GM19239 (cell line): ENCODE measurements at regions not wholly inside any gene's neighbourhood (a gene's known extent, or its start where the extent isn't known, plus 50 kb on each side); places are given as distances from the start of the nearest gene placed in this dataset.

Experiments used
- DNase-seq: peaks from one replicate; pipeline ENCODE4 v3.0.0; 2011; ENCODE audit warnings: low spot score; ENCODE audit not compliant: insufficient read length
- FAIRE-seq: peaks from 2 replicates; lab custom pipeline; 2011; peaks lifted over from hg19 to GRCh38; lab: Jason Lieb, UNC

DNA sequence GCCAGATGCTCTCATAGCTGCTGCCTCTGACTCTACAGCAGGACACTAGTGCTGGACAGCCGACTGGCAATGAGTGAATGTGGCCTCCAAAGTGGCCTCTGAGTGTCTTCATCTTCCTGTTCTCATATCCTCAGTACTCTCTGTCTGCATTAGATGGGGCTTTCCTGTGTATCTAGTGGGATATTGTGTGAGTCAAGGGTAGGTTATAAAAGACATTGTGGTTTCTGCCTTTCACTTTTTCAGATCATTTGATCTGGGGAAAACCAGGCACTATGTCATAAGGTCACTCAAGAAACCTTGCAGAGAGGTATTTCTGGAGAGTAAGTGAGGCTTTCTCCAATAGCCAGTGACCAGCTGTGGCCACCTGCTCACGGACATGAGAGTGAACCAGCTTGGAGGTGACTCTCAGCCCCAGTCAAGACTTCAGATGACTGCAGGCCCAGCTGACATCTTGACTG is 333.6 kb upstream of the NCAM1 start:
- FAIRE-seq, result peak; percentile 74
- DNase-seq, result no peak

DNA sequence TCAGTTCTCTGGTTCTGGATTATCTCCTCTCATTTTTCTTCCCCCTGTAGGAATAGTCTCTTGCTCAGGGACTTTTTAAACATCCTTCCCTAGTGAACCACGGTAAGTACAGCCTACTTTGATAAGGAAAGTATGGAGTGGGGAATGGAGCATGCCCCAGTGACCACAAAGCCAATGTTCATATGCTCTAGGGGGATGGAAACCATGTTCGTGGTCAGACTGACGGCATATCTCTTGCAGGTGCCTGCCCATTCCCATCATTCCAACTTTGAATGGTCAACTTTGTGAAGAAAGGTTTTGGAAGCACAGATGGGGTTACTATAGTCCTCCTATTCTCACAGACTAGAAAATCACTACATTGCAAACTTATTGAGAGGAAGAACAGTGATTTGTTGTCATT is 332.5 kb upstream of the NCAM1 start:
- DNase-seq (no peak), FAIRE-seq (no peak)

DNA sequence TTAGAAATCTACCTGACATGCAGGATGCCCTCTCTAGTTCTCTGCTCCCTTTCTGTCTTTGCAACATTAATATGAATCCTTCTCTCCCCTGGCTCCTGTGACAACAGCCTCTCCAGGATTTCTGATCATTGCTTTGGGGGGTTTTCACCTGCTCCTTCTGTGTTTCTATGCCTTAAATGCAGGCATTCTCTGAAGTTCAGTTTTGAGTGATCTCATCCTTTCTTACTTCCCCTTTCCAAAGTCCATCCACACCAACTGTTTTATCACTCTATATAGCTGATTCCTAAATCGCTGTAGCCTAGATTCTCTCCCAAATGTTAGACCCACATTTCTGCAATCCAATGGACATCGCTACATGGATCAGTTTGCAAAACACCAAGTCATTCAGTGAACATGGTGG is 330.7 kb upstream of the NCAM1 start:
- FAIRE-seq, result no peak
- no peak for DNase-seq

DNA sequence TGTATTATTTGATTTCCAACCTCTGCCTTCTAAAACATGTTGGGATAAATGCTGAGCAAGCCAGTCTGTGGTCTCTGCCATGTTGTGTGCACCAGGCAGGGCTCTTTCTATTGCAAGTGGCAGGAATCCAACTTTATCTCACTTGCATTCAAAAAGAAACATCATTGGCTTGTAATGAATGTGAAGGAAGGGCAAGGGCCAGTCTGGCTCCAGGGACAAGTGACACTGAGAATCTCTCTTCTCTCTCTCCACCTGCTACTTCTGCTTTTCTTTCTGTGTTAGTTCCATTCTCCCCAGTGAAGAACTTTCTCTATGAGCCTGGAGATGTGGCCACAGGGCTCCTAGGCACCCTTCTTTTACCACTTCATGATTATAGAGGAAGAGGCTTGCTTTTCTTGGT is 329.9 kb upstream of the NCAM1 start:
- FAIRE-seq (no peak), DNase-seq (no peak)

DNA sequence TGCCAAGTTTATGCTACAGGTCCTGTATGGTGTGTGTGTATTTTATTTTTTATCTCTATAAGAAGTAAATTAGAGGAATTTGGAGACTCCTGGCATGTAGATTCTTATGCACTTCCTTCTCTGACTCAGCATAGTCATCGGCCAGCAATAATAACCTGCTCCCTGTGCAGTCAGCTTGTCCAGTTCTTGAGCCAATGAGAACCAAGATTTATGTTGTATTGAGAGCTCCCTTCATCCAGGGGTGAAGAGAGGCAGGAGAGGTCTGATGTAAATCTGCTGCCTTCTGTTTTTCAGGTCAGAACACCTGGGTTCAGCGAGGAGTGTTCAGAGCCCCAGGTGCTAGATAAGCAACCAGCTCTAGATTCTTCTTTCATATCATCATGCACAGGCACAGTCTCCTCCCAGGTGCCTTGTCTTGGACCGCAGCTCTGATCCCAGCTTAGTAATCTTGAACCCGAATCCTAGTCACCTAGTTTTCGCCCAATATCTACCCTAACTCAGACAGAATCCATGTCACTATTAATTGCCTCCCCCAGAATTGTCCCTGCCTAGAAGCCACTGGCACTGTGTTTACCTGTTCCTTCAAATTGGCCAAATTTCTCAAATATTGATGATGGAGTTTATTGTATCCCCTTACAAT is 328.2 kb upstream of the NCAM1 start:
- DNase-seq (no peak), FAIRE-seq (no peak)

DNA sequence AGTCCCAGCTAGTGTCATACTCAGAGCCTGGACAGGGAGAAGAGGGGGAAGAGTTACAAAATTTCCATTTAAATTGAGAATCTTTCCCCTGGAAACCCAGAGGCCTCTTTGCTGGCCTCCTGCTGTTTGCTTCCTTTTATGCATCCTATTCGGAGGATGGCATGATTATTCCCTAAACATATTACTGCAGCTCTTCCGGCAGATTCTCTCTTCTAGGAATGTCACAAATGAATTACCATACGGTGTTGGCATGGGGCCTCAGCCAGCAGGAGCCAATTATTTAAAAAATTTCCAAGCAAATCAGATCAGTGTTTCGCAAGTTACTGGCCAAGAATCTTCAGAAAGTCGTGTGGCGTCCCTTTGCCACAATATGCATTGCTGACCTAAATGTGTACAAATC is 326.7 kb upstream of the NCAM1 start:
- no peak for DNase-seq
- no peak for FAIRE-seq

DNA sequence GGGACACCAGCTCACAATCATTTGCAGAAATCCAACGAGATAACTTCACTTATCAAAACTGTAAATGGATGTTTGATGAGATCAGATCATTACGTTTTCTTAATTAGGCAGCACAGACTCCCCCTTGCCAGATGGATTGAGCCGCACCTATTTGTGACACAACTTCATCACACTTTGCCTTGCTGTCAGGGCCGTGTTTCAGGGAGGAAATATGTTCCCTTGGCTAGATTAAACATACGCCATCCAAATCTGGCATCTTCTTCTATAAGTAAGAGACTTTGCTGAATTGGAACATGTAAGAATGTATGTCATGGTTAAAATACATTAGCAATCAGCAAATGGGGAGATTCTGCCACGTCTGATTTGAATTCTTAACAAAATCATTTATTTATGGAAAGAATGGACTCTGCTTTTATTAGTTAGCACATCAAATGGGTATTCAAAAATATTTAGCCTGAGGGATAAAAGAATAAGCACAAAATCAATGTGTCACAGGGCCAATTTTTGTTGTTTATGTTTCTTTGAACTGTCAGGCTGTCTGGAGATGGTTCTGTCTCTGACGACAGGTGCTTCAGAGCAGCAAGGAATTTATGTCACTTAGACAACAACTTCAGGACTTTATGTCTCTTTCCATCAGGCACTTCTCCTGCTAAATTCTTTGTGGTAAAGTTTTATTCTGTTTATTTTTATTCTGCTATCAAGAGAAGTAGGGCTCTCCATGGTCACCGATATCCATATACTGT is 326.1 kb upstream of the NCAM1 start:
- FAIRE-seq, result no peak
- no peak for DNase-seq

DNA sequence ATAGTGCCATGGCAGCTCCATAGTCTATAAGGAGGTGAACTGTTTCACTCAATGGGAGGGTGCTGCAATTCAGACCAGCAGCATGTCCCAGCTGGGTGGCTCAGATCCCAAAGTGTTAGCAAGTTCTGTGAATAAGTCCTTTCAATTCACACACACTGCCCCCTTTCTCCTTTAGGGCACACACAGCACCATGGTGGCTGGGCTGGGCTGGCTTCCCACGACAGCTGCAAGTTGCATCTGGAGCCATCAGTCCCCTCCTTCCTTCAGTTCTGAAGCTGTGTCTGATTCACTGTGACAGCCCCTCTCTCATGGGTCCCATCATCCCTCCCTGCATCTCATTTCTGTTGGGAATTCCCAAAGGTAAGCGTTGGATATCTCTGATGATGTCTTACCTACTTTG is 324.1 kb upstream of the NCAM1 start:
- DNase-seq, result no peak
- FAIRE-seq, result no peak

DNA sequence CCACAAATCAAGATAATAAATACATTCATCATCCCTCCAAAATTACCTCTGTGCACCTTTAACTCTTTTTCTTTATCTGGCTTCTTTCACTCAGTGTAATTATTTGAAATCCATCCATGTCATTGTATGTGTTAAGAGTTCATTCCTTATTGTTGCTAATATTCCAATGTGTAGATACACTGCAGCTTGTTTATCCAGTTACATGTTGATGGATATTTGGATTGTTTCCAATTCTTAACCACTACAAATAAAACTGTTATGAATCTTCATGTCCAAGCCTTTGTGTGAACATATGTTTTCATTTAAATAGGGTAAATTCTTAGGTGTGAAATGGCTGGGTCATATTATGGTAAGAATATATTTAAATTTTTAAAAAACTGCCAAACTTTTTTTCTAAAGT is 323.3 kb upstream of the NCAM1 start:
- DNase-seq (no peak), FAIRE-seq (no peak)

DNA sequence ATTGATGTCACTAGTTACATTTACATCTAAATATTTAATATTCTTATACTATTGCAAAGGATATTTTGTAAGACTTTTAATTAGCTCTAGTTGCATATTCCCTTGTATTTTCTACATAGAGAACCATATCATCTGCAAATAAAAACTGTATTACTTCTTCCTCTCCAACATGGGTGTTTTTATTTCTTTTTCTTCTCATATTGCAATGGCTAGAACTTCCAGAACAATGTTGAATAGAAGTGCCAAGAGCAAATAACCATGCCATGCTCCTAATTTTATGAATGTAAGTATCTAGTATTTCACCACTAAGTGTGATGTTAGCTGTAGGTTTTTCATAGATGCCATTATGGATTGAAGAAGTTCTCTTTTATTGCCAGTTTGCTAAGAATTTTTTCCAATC is 321.8 kb upstream of the NCAM1 start:
- FAIRE-seq, result no peak
- no peak for DNase-seq

DNA sequence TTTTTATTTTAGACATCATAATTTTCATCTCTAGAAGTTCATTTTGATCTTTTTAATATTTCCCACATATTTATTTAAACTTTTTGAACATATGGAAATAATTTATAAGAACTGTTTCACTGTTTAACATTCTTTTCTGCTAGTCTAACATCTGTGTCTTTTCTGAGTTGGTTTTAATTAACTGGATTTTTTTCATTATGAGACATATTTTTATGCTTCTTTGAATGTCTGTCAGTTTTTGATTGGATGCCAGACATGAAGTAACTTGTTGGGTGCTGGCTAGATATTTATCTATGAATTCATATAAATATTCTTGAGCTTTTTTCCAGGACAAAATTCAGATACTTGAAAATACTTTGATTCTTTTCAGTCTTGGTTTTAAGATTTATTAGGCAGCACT is 317.8 kb upstream of the NCAM1 start:
- FAIRE-seq (no peak), DNase-seq (no peak)

DNA sequence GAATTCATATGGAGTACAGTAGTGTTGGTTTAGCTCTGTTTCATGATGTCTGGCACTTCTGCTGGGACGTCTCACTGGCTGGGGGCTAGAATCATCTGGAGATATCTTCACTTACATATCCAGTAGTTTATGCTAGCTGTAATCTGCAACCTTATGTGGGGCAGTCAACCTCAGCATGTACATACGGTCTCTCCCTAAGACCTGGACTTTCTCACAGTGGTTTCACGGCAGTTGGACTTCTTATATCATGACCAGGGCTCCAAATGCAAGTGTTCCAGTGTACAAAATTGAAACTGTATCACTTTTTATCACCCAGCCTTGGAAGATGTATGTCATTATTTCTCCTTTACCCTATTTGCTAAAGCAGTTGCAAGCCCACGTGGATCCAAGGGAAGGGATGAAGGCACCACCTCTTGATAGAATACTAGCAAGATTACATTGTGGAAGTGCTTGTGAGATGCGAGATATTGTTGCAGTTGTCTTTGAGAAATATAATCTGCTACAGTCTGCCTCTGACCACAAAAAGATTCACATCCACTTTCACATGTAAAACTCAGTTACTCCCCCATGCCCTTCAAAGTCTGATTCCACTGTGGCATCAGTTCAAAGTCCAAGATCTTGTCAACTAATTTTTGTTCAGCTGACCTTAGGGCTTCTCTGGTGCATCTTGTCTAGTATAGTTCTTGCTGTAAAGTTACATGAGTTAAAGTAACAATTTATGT is 316.6 kb upstream of the NCAM1 start:
- FAIRE-seq, result peak; percentile 56
- DNase-seq, result peak; percentile 14

DNA sequence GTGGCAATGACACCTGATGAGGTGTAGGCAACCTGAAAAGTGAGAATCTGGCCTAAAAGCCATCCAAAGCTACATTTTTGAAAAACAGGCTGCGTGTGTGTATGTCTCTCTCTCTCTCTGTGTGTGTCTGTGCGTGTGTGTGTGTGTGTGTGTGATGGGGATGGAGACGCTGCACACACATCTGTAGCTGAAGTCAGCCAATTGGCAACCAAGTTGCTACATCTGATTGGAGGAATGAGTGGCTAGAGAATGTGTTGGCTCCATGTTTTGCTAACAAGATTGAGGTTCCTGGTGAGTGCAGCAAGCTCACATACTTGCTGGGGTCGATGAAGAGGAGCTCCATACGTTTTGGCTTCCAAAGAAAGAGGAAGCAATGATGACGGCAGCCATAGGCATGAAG is 311.4 kb upstream of the NCAM1 start:
- FAIRE-seq, result no peak

DNA sequence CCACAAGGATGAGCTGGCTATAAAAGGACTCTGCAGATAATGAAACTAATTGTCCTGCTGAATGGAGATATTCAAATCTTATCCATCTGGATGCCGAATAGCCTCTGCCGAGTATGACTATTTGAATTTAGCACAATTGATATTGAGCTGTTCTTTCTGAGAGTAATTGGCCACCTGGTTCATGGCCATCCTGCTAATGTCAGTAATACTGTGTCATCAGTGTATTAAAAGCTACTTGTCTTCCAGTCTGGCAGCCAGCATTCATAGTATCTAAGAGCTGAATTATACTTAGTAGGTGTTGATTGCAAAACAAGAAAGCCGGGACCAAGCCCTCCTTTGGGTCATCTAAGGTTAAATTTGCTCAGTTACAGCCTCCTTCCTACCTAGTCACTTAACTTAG is 310.7 kb upstream of the NCAM1 start:
- DNase-seq, result no peak
- FAIRE-seq, result no peak

More for the DNA sequence above, 311.4 kb upstream of the NCAM1 start:
- DNase-seq, result no peak

DNA sequence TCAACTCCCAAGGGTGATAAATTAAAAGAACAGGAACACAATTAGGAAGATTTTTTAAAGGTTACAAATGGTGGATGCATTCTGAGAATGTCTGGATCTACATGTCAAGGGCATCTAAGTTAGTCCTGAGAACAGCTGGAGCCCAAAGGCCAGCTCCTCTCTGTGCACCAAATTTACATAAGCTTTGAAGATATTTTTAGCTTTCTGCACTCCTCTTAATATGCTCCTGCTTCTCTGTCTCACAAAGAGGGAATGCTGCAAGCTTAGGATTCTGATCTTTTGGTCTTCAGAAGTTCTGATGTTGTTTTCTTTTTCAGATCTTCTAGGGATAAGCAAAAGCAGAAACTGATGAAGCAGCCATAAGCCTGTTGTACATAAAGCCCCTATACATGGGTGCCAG is 309.8 kb upstream of the NCAM1 start:
- FAIRE-seq (no peak), DNase-seq (no peak)

DNA sequence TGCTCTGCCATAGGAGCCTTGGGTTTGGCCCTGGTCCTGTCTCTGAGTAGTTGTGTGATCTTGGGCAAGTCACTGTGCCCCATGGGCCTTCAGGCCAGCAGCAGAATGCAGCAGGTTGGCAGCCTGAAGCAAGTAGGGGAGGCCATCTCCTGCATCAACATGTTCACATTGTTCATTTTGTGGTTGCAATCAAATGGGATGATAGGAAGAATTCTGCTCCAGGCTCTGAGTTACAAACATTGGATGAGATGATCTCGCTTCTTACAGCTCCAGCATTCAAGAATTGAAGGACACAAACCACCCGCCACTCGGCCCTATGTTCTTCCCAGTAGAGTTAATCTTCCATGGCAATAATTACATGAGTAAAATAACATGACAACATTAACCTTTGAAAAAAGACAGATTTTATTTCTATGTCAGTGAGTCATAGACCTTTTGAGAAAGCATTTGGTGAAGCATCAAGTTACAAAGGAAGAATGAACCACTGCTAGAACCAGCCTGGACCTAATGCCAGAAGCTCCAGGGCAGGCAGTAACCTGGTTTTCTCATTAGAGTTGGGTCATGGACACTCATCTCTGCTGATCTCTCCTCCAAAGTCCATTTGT is 308.3 kb upstream of the NCAM1 start:
- DNase-seq, result no peak
- FAIRE-seq, result no peak

DNA sequence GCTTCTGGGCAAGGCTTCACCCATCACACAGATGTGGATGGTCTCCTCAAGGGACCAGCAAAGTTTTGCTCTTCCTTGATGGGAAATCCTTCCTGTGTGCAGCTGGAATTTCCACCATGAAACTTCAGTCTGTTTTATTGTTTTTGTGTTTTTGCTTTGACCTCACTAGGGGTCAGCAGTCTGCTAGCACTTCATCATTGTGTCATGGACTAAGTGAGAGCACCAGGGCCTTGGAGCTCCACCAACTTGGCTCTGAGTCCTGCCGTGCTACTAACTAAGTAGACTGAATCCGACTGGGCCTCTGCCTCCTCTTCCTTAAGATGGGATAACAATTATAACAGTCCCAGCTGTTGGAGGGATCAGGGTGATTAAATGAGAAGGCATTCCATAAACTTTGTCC is 305.8 kb upstream of the NCAM1 start:
- no peak for DNase-seq
- no peak for FAIRE-seq

DNA sequence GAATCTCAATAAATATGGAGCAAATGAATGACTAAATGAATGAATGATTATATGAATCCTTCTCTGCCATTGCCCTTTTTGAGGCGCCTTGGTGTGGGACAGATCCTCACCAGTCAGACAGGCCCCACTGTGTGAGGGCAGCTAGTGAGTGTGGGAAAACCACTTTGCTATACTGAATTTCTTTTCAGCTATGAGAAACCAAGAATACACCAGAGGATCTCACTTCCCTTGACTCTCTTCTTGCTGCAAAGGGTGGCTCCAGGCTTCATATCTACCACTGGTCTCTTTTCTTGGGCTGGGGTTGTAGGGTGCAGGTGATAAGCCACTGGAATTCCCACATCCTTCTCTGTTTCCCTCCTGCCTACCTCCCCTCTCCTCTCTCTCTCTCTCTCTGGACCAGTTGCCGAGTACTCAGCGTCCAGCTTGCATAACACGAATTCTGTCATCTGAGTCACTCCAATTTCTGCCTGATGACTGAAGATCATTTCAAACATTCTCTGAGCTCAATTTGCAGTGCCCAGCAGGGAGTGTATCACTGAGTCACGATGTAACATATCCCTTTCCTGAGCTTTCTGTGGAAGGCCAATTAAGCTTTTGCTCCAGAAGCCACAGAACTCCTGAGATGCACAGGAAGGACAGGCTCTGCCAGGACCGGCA is 304.3 kb upstream of the NCAM1 start:
- no peak for FAIRE-seq
- DNase-seq, result no peak

DNA sequence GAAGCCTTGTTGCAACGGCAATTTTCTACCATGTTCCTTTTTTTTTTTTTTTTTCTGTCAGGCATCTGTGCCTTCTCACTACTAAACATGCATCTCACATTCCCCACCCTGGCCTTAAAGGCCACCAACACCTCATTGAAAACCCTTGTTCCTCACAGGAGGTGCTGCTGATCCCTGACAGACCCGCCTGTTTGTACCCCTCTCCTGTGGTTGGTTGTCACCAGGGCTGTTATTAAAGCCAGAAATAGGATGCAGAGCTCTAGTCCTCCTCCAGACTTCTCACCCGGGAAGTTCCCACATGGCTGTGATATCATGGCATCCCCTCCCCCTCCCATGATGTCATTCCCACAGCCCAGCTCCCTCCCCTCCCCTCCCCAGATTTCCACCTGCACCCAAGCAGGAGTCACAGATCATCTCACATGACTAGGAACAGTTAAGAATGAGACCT is 302.8 kb upstream of the NCAM1 start:
- FAIRE-seq, result no peak
- DNase-seq, result no peak

DNA sequence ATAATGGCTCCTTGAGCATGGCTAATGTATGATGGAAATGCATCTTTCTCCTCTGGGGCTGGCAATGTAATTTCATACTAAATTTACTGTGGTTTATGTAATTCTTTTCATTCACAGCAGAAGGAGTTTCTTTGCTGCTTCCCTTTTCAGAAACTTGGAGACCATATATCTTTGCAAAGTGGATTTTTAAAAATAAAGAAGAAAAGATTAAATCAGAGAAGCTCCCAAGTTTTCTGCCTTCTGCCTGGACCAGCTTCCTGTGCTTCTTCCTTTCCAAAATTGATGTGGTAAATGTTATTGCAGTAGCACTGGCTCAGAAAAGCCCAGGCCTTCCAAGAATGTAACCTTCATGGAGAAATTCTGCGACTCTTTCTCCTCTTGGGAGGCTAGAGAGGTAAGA is 300.1 kb upstream of the NCAM1 start:
- FAIRE-seq, result no peak
- no peak for DNase-seq
